ENCODE measurements at regions not wholly inside any gene's neighbourhood (a gene's known extent, or its start where the extent isn't known, plus 50 kb on each side); places are given as distances from the start of the nearest gene placed in this dataset.
A peak's percentile ranks its signal among the peaks of the same experiment; 100 is the strongest.

DNA sequence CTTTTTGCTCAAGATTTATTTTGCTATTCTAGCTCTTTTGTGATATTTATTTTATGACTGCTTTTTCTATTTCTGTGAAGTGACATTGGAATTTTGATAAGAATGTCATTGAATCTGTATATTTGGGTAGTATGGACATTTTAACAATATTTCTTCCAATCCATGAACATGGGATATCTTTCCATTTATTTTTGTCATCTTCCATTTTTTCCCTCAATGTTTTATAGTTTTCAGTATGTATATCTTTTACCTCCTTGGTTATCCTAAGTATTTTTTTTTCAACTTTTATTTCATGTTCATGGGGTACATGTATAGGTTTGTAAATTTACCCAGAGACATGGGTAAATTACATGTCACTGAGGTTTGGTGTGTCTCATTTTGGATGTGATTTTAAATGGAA is 74.1 kb upstream of the PREP start:
- no peak for DNase-seq

DNA sequence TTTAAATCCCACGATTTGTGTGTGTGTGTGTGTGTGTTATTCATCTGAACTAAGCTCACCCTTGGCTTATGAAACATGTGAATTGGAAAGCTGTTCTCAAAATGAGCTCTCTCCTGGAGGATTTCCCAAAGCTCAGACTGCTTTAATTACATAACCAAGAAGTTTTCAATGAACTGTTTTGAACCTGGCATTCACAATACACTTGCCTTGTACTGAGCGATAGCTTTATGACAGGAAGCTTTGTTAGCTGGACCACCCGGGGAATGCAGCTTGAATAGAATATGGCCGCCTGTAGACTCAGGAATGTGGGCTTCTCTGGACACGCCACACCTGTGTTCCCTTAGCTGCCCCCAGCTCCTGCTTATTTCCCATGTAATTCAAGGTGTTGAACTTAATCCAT is 71.4 kb upstream of the PREP start:
- DNase-seq, result no peak

DNA sequence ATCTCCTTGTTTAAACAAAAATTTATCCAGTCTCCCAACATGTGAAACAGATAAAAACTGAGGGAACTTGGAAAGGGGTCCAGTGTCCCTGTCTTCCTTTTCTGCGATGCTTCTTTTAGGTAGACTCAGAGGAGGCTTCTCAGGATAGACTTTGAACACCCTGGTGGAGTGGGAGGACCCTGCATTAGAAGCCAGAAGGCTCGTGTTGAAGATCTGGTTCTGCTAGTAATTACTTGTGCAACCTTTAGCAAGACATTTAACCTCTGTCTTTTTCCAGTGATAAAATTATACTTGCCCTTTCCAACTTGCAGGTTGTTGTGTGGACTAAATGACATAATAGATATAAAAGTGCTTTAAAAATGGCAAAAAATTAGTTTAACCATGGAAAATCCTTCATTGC is 67.1 kb upstream of the PREP start:
- no peak for DNase-seq

DNA sequence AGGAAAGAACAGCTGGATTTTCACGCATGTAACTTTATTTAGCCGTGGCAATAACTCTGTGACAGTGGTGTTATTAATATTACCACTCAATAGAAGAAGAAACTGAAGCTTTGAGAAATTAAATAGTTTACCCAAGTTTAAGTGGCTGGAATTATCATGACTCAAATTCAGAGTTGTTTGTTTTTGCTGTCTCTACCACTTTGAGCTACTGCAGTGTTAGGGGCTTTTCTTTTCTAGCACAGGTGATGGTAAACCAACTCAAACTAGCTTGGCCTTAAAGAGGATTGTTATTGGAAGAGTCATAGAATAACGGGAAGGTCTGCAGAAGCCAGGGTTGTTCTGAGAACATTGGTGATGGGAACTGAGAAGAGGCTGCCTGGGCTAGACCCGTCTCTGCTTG is 66.0 kb upstream of the PREP start:
- DNase-seq, result no peak

DNA sequence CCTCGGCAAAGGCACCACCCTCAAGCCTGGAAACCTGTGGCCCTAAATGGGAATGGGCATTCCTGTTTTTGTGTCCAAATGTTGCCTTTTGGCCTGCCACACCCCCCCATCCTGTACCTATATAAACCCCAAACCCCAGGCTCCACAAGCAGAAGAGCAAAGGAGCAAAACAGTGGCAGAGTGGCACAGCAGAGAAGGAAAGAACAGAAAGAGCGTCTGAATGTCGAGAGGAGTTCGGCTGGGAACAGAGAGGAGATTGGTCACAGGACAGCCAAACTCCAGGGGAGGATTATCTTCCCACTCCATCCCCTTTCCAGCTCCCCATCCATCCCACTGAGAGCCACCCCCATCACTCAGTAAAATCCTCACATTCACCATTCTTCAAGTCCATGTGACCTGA is 58.0 kb upstream of the PREP start:
- no peak for DNase-seq

DNA sequence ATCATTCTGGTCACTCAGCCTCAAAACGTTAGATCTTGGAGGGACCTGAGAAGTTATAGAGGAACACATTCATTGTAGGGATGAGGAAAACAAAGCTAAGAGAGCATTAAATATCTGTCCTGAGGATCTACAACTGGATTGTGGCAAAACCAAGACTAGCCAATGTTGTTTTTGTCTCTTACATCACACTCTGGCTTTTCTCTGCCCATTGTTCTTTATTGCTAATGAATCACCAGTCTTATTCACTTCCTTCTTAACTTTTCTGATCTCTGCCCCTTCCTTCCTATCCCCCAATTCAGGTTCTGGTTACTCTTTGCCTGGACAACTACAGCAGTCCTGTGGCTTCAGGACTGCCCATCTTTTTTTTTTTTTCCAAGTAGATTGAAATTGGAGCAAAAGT is 57.0 kb upstream of the PREP start:
- no peak for DNase-seq

DNA sequence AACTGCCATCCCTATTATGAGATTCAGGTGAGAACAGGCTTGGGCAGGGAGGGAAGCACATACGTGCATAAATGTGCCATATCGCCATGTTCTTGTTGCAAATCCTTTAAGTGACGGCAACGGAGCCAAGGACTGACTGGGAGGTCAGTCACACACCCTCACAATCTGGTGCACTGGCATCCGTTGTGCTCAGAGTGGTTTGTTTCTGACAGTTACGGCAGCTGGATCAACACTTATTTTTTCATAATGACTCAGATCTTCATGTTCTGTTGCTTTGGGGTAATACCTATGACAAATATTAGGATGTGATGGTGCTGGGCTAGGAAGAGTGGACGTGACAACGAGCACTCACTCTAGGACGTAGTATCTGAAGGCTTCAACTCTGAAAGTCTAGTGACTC is 56.2 kb upstream of the PREP start:
- no peak for DNase-seq

DNA sequence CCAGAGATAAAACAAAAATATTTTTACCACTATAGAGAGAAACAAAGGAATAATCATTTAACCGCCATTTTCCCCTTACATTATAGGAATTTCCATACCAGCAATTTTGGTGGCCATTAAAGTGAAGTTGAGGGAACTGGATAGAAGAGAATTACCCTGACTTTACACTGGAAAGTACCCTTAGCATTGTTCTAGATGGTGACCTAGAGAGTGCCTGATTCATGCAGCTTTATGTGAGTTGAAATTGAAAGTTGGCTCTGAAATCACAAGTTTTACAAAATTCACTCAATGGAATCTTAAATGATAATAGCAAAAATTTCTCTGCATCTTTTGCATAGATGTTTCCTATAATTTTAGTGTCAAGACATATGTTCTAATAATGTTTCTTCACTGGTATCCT is 55.7 kb upstream of the PREP start:
- no peak for DNase-seq

DNA sequence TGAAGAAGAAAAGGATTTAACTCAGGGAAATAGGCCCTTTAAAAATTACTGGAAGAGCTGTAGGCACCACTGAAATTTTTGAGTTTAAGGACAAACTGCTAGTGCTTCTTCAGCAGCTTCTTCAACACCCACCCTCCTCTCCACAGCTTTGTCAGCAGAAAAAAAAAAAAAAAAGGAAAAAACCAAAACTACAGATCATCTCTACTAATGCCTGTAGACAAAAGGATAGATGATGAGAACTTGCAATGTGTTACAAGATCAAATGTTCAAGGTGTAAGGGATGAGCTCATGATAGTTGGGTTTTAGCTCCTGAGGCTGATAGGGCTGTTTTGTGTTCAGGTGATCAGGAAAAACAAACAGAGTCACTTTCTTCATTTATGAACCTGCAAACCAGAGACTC is 55.2 kb upstream of the PREP start:
- no peak for DNase-seq

DNA sequence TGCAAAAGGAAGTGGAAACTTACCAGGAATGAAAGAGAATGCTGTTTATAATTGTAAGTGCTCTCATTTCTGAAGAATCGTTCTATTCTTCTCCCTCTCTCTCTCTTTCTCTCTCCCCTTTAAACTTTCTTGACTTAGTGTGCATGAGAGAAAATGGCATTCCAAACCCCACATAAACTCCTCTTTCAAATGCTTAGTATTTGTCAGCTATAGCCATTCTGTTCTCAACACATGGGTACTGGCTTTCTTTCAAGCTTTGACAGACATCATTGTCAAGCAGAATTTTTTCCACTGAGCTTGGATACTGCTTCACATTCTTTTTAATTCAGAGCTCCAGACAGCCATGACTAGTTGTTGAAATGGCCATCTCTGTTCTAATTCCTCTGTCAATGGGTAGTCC is 51.1 kb upstream of the PREP start:
- no peak for DNase-seq

DNA sequence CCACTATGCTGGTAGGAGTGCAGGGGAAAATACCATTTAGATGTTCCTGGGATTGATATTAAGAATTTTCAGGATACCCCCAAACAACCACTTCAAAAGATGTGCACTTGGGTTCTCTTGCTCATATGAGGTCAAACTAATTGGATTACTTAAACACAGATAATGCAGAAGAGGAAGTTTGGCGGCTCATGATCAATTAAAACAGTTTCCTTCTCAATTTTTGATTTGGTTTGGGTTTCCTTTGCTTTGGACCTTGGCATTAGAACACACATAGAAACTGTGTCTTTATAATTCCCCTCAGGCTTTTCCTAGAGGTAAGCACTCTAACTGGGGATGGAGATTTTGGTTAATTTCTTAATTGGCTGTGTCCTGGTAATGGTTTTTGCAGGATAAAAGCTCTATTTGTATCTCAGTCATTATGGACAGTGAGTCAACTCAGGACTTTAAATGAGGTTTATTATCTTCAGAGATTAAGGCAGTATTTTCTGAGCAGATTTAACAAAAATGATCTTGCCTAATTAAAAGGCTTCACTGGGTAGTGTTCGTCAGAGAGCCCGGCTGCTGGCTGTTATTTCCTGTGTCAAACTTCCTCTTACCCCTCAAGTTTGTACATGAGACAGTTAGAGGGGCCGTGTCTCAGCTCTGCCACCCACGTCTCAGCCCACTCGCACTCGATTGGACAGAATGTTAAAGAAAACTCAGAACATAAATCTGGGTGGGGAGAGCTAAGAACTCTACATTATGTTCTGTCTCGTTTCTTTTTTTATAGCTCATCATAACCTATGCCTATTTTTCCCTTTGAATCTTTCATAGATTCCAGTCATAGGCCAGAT is 50.3 kb upstream of the PREP start:
- peak in 1 of 6 experiments; percentile 9 for DNase-seq

All from stimulated activated naive CD4-positive, alpha-beta T cell (primary cell).